ENCODE measurements at regions not wholly inside any gene's neighbourhood (a gene's known extent, or its start where the extent isn't known, plus 50 kb on each side); places are given as distances from the start of the nearest gene placed in this dataset.
"Not testable (repeated sequence)": the region's sequence is repeated elsewhere in the genome, so short reads cannot be mapped to it uniquely, and the experiment has no call there.

- in situ Hi-C loops (cut with HindIII; ENCODE audit: low sequenced_read_pairs): no loop called here
- no peak for DNase-seq (ENCODE audit: low spot score)
These were observed 125.1 kb upstream of the XIST start for GRCh38 chrX:73977542-73978169.

GRCh38 chrX:73967461-73967860, 114.9 kb upstream of the XIST start:
- in situ Hi-C loops (cut with HindIII; ENCODE audit: low sequenced_read_pairs): not testable (repeated sequence)

GRCh38 chrX:73965833-73966232, 113.3 kb upstream of the XIST start:
- no peak for DNase-seq (ENCODE audit: low spot score)
- in situ Hi-C loops (cut with HindIII; ENCODE audit: low sequenced_read_pairs): no loop called here

More at GRCh38 chrX:73967461-73967860, 114.9 kb upstream of the XIST start:
- DNase-seq (ENCODE audit: low spot score): not testable (repeated sequence)

- in situ Hi-C loops (cut with HindIII; ENCODE audit: low sequenced_read_pairs): no loop called here
These were observed 112.1 kb upstream of the XIST start for GRCh38 chrX:73964579-73964978.

GRCh38 chrX:73963682-73964081, 111.2 kb upstream of the XIST start:
- peak; percentile 11 for DNase-seq (ENCODE audit: low spot score)
- in situ Hi-C loops (cut with HindIII; ENCODE audit: low sequenced_read_pairs): no loop called here

More at GRCh38 chrX:73964579-73964978, 112.1 kb upstream of the XIST start:
- DNase-seq (ENCODE audit: low spot score): no peak

GRCh38 chrX:73962948-73963347, 110.4 kb upstream of the XIST start:
- no peak for DNase-seq (ENCODE audit: low spot score)
- in situ Hi-C loops (cut with HindIII; ENCODE audit: low sequenced_read_pairs): no loop called here

- DNase-seq (ENCODE audit: low spot score); in situ Hi-C loops (cut with HindIII; ENCODE audit: low sequenced_read_pairs): not testable (repeated sequence)
These were observed 109.4 kb upstream of the XIST start for GRCh38 chrX:73961867-73962266.

- DNase-seq (ENCODE audit: low spot score): peak; percentile 9
- in situ Hi-C loops (cut with HindIII; ENCODE audit: low sequenced_read_pairs): no loop called here
These were observed 92.0 kb upstream of the XIST start for GRCh38 chrX:73944563-73944908.

- peak; percentile 78 for DNase-seq (ENCODE audit: low spot score)
- in situ Hi-C loops (cut with HindIII; ENCODE audit: low sequenced_read_pairs): no loop called here
These were observed 91.4 kb upstream of the XIST start for GRCh38 chrX:73943693-73944562.

- DNase-seq (ENCODE audit: low spot score): no peak
- in situ Hi-C loops (cut with HindIII; ENCODE audit: low sequenced_read_pairs): no loop called here
These were observed 88.5 kb upstream of the XIST start for GRCh38 chrX:73940893-73941470.

- not testable (repeated sequence) for DNase-seq (ENCODE audit: low spot score)
These were observed 85.3 kb upstream of the XIST start for GRCh38 chrX:73937843-73938242.

GRCh38 chrX:73932522-73932921, 80.0 kb upstream of the XIST start:
- in situ Hi-C loops (cut with HindIII; ENCODE audit: low sequenced_read_pairs): no loop called here
- no peak for DNase-seq (ENCODE audit: low spot score)

More at GRCh38 chrX:73937843-73938242, 85.3 kb upstream of the XIST start:
- in situ Hi-C loops (cut with HindIII; ENCODE audit: low sequenced_read_pairs): not testable (repeated sequence)

GRCh38 chrX:73930300-73930699, 77.8 kb upstream of the XIST start:
- DNase-seq (ENCODE audit: low spot score): no peak
- in situ Hi-C loops (cut with HindIII; ENCODE audit: low sequenced_read_pairs): no loop called here

GRCh38 chrX:73922856-73923455, 70.4 kb upstream of the XIST start:
- in situ Hi-C loops (cut with HindIII; ENCODE audit: low sequenced_read_pairs): no loop called here
- DNase-seq (ENCODE audit: low spot score): no peak

- in situ Hi-C loops (cut with HindIII; ENCODE audit: low sequenced_read_pairs): no loop called here
- DNase-seq (ENCODE audit: low spot score): no peak
These were observed 64.6 kb upstream of the XIST start for GRCh38 chrX:73916931-73917667.

GRCh38 chrX:73916489-73916888, 64.0 kb upstream of the XIST start:
- DNase-seq (ENCODE audit: low spot score): no peak
- in situ Hi-C loops (cut with HindIII; ENCODE audit: low sequenced_read_pairs): no loop called here

GRCh38 chrX:73914792-73915191, 62.3 kb upstream of the XIST start:
- DNase-seq (ENCODE audit: low spot score); in situ Hi-C loops (cut with HindIII; ENCODE audit: low sequenced_read_pairs): not testable (repeated sequence)

GRCh38 chrX:73913580-73913979, 61.1 kb upstream of the XIST start:
- DNase-seq (ENCODE audit: low spot score): no peak
- in situ Hi-C loops (cut with HindIII; ENCODE audit: low sequenced_read_pairs): no loop called here

GRCh38 chrX:73911946-73912345, 59.4 kb upstream of the XIST start:
- DNase-seq (ENCODE audit: low spot score); in situ Hi-C loops (cut with HindIII; ENCODE audit: low sequenced_read_pairs): not testable (repeated sequence)

All from G401 (cell line).